ENCODE measurements at regions not wholly inside any gene's neighbourhood (a gene's known extent, or its start where the extent isn't known, plus 50 kb on each side); places are given as distances from the start of the nearest gene placed in this dataset.

DNA sequence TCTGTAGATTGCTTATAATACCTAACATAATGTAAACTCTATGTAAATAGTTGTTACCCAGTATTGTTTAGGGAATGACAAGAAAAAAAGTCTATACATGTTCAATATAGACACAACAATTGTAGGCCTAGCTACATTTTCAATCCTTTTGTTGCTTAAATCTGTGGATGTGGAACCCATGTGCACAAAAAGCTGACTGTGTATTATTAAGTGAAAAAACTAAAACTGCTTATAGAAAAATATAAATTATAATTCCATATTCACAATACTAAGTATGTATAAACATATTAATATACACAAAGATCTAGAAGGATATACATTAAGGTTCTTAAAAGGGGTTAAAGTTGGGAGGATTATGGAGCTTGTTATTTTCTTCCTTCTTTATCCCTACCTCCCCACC is 188.7 kb downstream of the PIK3R1 start:
- TF ChIP-seq, protein P1, sequence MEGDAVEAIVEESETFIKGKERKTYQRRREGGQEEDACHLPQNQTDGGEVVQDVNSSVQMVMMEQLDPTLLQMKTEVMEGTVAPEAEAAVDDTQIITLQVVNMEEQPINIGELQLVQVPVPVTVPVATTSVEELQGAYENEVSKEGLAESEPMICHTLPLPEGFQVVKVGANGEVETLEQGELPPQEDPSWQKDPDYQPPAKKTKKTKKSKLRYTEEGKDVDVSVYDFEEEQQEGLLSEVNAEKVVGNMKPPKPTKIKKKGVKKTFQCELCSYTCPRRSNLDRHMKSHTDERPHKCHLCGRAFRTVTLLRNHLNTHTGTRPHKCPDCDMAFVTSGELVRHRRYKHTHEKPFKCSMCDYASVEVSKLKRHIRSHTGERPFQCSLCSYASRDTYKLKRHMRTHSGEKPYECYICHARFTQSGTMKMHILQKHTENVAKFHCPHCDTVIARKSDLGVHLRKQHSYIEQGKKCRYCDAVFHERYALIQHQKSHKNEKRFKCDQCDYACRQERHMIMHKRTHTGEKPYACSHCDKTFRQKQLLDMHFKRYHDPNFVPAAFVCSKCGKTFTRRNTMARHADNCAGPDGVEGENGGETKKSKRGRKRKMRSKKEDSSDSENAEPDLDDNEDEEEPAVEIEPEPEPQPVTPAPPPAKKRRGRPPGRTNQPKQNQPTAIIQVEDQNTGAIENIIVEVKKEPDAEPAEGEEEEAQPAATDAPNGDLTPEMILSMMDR (IDR thresholded peaks at IDR 0.05) = no peak
- TF ChIP-seq ZFX (IDR thresholded peaks at IDR 0.05; ENCODE audit: borderline replicate concordance) = no peak
